ENCODE measurements at regions not wholly inside any gene's neighbourhood (a gene's known extent, or its start where the extent isn't known, plus 50 kb on each side); places are given as distances from the start of the nearest gene placed in this dataset.

GRCh38 chr7:1309290-1309689 lies 76.6 kb downstream of the UNCX start:
- ATAC-seq (no peak), DNase-seq (no peak)
- H3K4me1 Mint-ChIP-seq, result no peaks in the 10 kb centered on the region
- H3K9me3 Mint-ChIP-seq (ENCODE audit: low read depth), result no peaks in the 10 kb centered on the region
- no peaks in the 10 kb centered on the region for H3K36me3 Mint-ChIP-seq
- H3K4me3 Mint-ChIP-seq, result no peak overlapping the region
- CTCF ChIA-PET, result no interaction called here
- no peak overlapping the region for H3K27ac Mint-ChIP-seq
- no peaks in the 10 kb centered on the region for H3K27me3 Mint-ChIP-seq

GRCh38 chr7:1309996-1310395 lies 77.3 kb downstream of the UNCX start:
- CTCF ChIA-PET, result no interaction called here
- no peak overlapping the region for H3K27ac Mint-ChIP-seq

GRCh38 chr7:1310936-1311335 lies 78.3 kb downstream of the UNCX start:
- Mint-ChIP-seq H3K36me3 (no peaks in the 10 kb centered on the region), H3K27ac (no peak overlapping the region), H3K4me3 (no peak overlapping the region), H3K4me1 (no peaks in the 10 kb centered on the region), H3K27me3 (no peaks in the 10 kb centered on the region), H3K9me3 (ENCODE audit: low read depth) (no peaks in the 10 kb centered on the region)
- CTCF ChIA-PET, result no interaction called here
- ATAC-seq (no peak), DNase-seq (no peak)

More at GRCh38 chr7:1309996-1310395, 77.3 kb downstream of the UNCX start:
- Mint-ChIP-seq H3K9me3 (ENCODE audit: low read depth) (no peaks in the 10 kb centered on the region), H3K4me1 (no peaks in the 10 kb centered on the region), H3K36me3 (no peaks in the 10 kb centered on the region), H3K27me3 (no peaks in the 10 kb centered on the region), H3K4me3 (no peak overlapping the region)
- DNase-seq (no peak), ATAC-seq (no peak)

- CTCF ChIA-PET, result no interaction called here
- no peaks in the 10 kb centered on the region for H3K27me3 Mint-ChIP-seq
- no peaks in the 10 kb centered on the region for H3K4me1 Mint-ChIP-seq
- H3K9me3 Mint-ChIP-seq (ENCODE audit: low read depth), result no peaks in the 10 kb centered on the region
- no peaks in the 10 kb centered on the region for H3K36me3 Mint-ChIP-seq
- H3K27ac Mint-ChIP-seq, result no peak overlapping the region
- DNase-seq (no peak), ATAC-seq (no peak)
- H3K4me3 Mint-ChIP-seq, result no peak overlapping the region
Observed at GRCh38 chr7:1311406-1312135, 78.9 kb downstream of the UNCX start.

GRCh38 chr7:1312136-1313070 lies 79.7 kb downstream of the UNCX start:
- H3K36me3 Mint-ChIP-seq, result no peaks in the 10 kb centered on the region
- no peaks in the 10 kb centered on the region for H3K4me1 Mint-ChIP-seq
- DNase-seq (no peak), ATAC-seq (no peak)
- CTCF ChIA-PET, result no interaction called here
- H3K4me3 Mint-ChIP-seq, result no peak overlapping the region
- no peaks in the 10 kb centered on the region for H3K27me3 Mint-ChIP-seq
- H3K27ac Mint-ChIP-seq, result no peak overlapping the region
- H3K9me3 Mint-ChIP-seq (ENCODE audit: low read depth), result no peaks in the 10 kb centered on the region

- no peaks in the 10 kb centered on the region for H3K4me1 Mint-ChIP-seq
- CTCF ChIA-PET, result no interaction called here
- DNase-seq (no peak), ATAC-seq (no peak)
- H3K9me3 Mint-ChIP-seq (ENCODE audit: low read depth), result no peaks in the 10 kb centered on the region
- no peaks in the 10 kb centered on the region for H3K27me3 Mint-ChIP-seq
- no peaks in the 10 kb centered on the region for H3K36me3 Mint-ChIP-seq
- no peak overlapping the region for H3K4me3 Mint-ChIP-seq
- no peak overlapping the region for H3K27ac Mint-ChIP-seq
Observed at GRCh38 chr7:1313613-1314012, 80.9 kb downstream of the UNCX start.

- H3K9me3 Mint-ChIP-seq (ENCODE audit: low read depth), result peaks cover 2% of the 10 kb centered on the region
- H3K27me3 Mint-ChIP-seq, result no peaks in the 10 kb centered on the region
- DNase-seq (no peak), ATAC-seq (no peak)
- H3K4me3 Mint-ChIP-seq, result no peak overlapping the region
- no peak overlapping the region for H3K27ac Mint-ChIP-seq
- H3K36me3 Mint-ChIP-seq, result no peaks in the 10 kb centered on the region
- CTCF ChIA-PET, result no interaction called here
- no peaks in the 10 kb centered on the region for H3K4me1 Mint-ChIP-seq
Observed at GRCh38 chr7:1314021-1314907, 81.6 kb downstream of the UNCX start.

GRCh38 chr7:1314908-1315450 lies 82.3 kb downstream of the UNCX start:
- Mint-ChIP-seq H3K9me3 (ENCODE audit: low read depth) (peaks cover 2% of the 10 kb centered on the region), H3K27me3 (no peaks in the 10 kb centered on the region), H3K36me3 (no peaks in the 10 kb centered on the region), H3K27ac (no peak overlapping the region), H3K4me3 (no peak overlapping the region), H3K4me1 (no peaks in the 10 kb centered on the region)
- no peak for ATAC-seq
- DNase-seq, result no peak
- CTCF ChIA-PET, result no interaction called here

- H3K4me3 Mint-ChIP-seq, result no peak overlapping the region
- DNase-seq (no peak), ATAC-seq (no peak)
- no peaks in the 10 kb centered on the region for H3K36me3 Mint-ChIP-seq
- CTCF ChIA-PET, result no interaction called here
- peaks cover 2% of the 10 kb centered on the region for H3K9me3 Mint-ChIP-seq (ENCODE audit: low read depth)
- H3K27me3 Mint-ChIP-seq, result no peaks in the 10 kb centered on the region
- H3K27ac Mint-ChIP-seq, result no peak overlapping the region
- no peaks in the 10 kb centered on the region for H3K4me1 Mint-ChIP-seq
Observed at GRCh38 chr7:1316086-1316485, 83.4 kb downstream of the UNCX start.

- Mint-ChIP-seq H3K27ac (no peak overlapping the region), H3K27me3 (no peaks in the 10 kb centered on the region), H3K36me3 (no peaks in the 10 kb centered on the region), H3K4me3 (no peak overlapping the region), H3K9me3 (ENCODE audit: low read depth) (peaks cover 2% of the 10 kb centered on the region), H3K4me1 (no peaks in the 10 kb centered on the region)
- CTCF ChIA-PET, result no interaction called here
- no peak for ATAC-seq
- DNase-seq, result no peak
Observed at GRCh38 chr7:1317646-1318045, 85.0 kb downstream of the UNCX start.

GRCh38 chr7:1318051-1318450 lies 85.4 kb downstream of the UNCX start:
- DNase-seq (no peak), ATAC-seq (no peak)
- CTCF ChIA-PET, result no interaction called here
- Mint-ChIP-seq H3K4me1 (no peaks in the 10 kb centered on the region), H3K9me3 (ENCODE audit: low read depth) (peaks cover 2% of the 10 kb centered on the region), H3K36me3 (no peaks in the 10 kb centered on the region), H3K4me3 (no peak overlapping the region), H3K27ac (no peak overlapping the region), H3K27me3 (no peaks in the 10 kb centered on the region)

GRCh38 chr7:1318661-1319060 lies 86.0 kb downstream of the UNCX start:
- H3K36me3 Mint-ChIP-seq, result no peaks in the 10 kb centered on the region
- no peak overlapping the region for H3K4me3 Mint-ChIP-seq
- CTCF ChIA-PET, result no interaction called here
- DNase-seq, result no peak
- H3K4me1 Mint-ChIP-seq, result no peaks in the 10 kb centered on the region
- peaks cover 2% of the 10 kb centered on the region for H3K9me3 Mint-ChIP-seq (ENCODE audit: low read depth)
- no peak overlapping the region for H3K27ac Mint-ChIP-seq
- ATAC-seq, result no peak
- peaks cover 3% of the 10 kb centered on the region for H3K27me3 Mint-ChIP-seq

- CTCF ChIA-PET, result no interaction called here
- Mint-ChIP-seq H3K27me3 (peaks cover 6% of the 10 kb centered on the region), H3K9me3 (ENCODE audit: low read depth) (peaks cover 2% of the 10 kb centered on the region), H3K27ac (no peak overlapping the region), H3K4me1 (no peaks in the 10 kb centered on the region), H3K4me3 (no peak overlapping the region), H3K36me3 (no peaks in the 10 kb centered on the region)
- ATAC-seq (no peak), DNase-seq (no peak)
Observed at GRCh38 chr7:1320616-1321240, 88.1 kb downstream of the UNCX start.
